ENCODE measurements at regions not wholly inside any gene's neighbourhood (a gene's known extent, or its start where the extent isn't known, plus 50 kb on each side); places are given as distances from the start of the nearest gene placed in this dataset.

DNA sequence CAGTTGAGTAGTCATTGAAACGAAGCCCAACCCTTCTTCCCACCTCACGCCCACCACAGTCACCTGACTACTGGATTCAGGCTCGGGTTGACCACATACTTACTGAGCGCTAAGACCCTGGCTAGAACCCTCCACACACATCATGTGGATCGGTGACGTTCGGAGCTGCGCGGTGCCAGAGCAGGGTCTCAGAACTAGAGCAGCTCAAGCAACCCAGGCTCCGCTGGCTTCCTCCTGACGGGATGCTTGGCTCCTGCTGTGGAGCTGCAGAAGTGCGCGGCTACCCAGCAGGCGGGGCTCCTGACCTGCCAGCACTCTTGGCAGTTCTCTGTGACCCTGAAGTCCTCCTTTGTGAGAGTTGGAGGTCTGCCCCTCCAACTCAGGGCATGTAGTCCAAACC, 90.6 kb upstream of the MBOAT2 start:
- no peak for TF ChIP-seq EZH2 (IDR thresholded peaks at IDR 0.05)
- no peak for TF ChIP-seq CTCF (IDR thresholded peaks at IDR 0.05)
- no peak for TF ChIP-seq EZH2phosphoT487 (IDR thresholded peaks at IDR 0.05)
